ENCODE measurements at regions not wholly inside any gene's neighbourhood (a gene's known extent, or its start where the extent isn't known, plus 50 kb on each side); places are given as distances from the start of the nearest gene placed in this dataset.

DNA sequence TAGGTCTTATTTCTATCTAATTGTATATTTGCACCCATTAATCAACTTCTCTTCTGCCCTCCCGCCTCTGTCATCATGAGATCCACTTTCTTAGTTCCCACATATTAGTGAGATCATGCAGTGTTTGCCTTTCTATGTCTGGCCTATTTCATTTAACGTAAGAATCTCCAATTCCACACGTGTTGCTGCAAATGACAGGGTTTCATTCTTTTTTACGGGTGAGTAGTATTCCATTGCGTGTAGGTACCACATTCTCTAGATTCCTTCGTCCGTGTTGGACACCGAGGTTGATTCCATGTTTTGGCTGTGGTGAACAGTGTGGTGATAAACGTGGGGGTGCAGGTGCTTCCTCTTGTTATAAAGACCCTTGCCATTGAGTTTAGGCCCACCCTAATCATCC lies 64.7 kb upstream of the GSE1 start:
- peaks cover 45% of the 10 kb centered on the region for H3K4me1 ChIP-seq (ENCODE audit: control insufficient read depth, insufficient read depth, low read length)
- H3K27ac ChIP-seq (ENCODE audit: low read depth, low read length): no peak overlapping the region
- H3K9me3 ChIP-seq (ENCODE audit: control insufficient read depth, insufficient read depth, low read length): no peaks in the 10 kb centered on the region
- 96% methylated on average over 8 of the region's 9 CpGs for WGBS (ENCODE audit: insufficient coverage)
- no peak overlapping the region for H3K4me3 ChIP-seq (ENCODE audit: low read depth, low read length)
- DNase-seq (ENCODE audit: low read depth in 4 of 6, low spot score in 6 of 6): no peak
- no peaks in the 10 kb centered on the region for H3K27me3 ChIP-seq (ENCODE audit: control insufficient read depth, insufficient read depth, low read length)
- no peaks in the 10 kb centered on the region for H3K36me3 ChIP-seq (ENCODE audit: control insufficient read depth, insufficient read depth, low read length)

DNA sequence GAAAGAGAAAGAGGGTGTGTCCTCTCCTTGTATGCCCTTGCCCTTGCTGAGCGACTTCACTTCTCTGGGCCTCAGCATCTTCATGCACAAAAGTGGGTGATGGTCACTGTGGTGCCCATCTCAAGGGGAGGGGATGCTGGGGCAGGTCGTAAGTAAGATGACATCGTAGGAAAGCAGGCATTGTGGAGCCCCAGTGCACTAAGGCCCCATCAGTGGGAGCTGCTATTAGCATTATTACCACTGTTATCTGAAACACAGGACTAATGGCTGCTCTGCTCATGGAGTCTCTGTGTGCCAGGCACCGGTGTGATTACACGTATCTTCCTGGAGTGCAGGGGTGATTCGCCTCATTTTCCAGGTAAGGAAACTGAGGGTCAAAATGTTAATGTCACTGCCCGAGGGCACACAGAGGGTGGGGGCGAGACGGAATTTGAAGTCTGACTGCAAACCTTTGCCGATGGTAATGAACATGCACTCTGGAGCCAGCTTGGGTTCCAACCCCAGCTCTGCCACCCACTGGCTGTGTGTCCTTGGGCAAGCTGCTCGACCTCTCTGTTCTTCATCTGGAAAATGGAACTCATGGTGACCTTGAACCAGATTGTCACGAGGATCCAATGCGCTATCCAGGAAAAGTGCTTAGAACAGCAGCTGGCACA lies 63.2 kb upstream of the GSE1 start:
- WGBS (ENCODE audit: insufficient coverage): 79% methylated on average over 11 of the region's 13 CpGs
- no peak overlapping the region for H3K27ac ChIP-seq (ENCODE audit: low read depth, low read length)
- H3K9me3 ChIP-seq (ENCODE audit: control insufficient read depth, insufficient read depth, low read length): no peaks in the 10 kb centered on the region
- peaks cover 40% of the 10 kb centered on the region for H3K4me1 ChIP-seq (ENCODE audit: control insufficient read depth, insufficient read depth, low read length)
- H3K36me3 ChIP-seq (ENCODE audit: control insufficient read depth, insufficient read depth, low read length): no peaks in the 10 kb centered on the region
- no peaks in the 10 kb centered on the region for H3K27me3 ChIP-seq (ENCODE audit: control insufficient read depth, insufficient read depth, low read length)
- DNase-seq (ENCODE audit: low read depth in 4 of 6, low spot score in 6 of 6): no peak
- no peak overlapping the region for H3K4me3 ChIP-seq (ENCODE audit: low read depth, low read length)

DNA sequence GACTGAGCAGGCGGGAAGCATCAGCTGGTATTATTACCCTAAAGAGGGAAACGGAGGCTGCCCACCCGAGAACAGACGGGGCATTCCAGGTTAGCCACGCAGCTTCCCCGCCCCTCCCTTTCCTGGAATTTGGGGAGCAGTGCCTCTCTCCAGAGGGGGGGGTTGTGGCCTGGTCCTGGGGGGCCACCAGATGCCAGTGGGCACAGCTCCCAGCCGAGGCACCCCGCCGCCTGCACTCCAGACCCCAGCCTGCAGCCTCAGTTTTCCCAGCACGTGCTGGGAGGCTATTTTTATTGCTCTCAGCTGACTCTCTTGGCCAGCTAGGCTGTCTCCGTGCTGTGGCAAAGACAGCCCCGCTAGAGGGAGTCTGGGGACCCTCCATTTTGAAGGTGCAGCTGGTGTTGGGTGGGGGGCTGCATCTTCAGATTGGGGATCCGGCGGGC lies 62.7 kb upstream of the GSE1 start:
- Histone ChIP-seq H3K27ac (ENCODE audit: low read depth, low read length) (no peak overlapping the region), H3K27me3 (ENCODE audit: control insufficient read depth, insufficient read depth, low read length) (no peaks in the 10 kb centered on the region), H3K36me3 (ENCODE audit: control insufficient read depth, insufficient read depth, low read length) (no peaks in the 10 kb centered on the region), H3K4me3 (ENCODE audit: low read depth, low read length) (no peak overlapping the region), H3K4me1 (ENCODE audit: control insufficient read depth, insufficient read depth, low read length) (peaks cover 35% of the 10 kb centered on the region), H3K9me3 (ENCODE audit: control insufficient read depth, insufficient read depth, low read length) (no peaks in the 10 kb centered on the region)
- DNase-seq (ENCODE audit: low read depth in 4 of 6, low spot score in 6 of 6): peak in 2 of 6 donors; percentile 63 to 65
- 39% methylated on average over 12 of the region's 14 CpGs for WGBS (ENCODE audit: insufficient coverage)

DNA sequence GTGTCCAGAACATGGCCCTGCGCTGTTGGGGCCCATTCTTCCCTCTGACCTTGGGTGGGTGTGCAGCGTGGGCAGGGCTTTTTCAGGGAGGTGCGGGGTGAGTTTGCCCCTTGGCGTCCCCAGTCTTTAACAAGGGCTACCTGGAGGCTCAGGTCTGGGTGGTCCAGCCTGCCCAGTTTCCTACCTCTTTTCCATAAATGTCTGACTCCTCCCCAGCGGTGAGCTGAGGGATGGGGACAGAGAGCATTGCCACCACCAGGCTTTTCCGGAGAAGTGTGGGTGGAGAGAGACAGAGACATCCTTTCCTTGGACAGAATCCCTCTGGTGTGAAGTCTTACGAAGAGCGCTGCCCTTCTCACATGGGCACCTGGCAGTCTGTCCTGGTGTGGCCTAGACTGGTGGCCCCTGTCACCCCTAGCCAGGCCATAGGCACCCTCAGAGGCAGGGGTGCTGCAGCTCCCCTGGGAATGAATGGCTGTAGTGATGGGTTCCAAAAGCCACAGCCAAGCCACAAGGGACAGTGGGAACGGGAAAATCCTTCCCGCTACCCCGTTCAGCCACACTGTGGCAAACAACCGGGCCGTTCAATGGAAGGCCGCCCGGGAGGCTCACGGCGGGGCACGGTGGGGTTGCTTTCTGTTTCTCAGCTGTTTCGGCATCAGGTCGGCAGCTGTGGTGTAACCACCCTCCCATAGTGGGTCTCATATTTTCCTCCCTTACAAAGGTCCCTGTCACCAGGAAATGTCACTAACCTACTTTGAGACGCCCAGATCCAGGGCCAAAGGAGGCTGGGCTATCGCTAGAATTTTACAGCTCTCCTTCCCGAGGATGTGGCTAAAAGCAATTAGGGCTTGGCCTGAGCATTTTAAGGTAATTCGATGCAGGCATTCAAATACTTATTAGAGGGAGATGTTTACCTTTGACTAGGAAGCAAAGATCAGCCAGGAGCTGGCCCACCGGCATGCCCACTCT lies 61.9 kb upstream of the GSE1 start:
- Histone ChIP-seq H3K4me1 (ENCODE audit: control insufficient read depth, insufficient read depth, low read length) (peaks cover 41% of the 10 kb centered on the region), H3K27ac (ENCODE audit: low read depth, low read length) (no peak overlapping the region), H3K36me3 (ENCODE audit: control insufficient read depth, insufficient read depth, low read length) (no peaks in the 10 kb centered on the region), H3K27me3 (ENCODE audit: control insufficient read depth, insufficient read depth, low read length) (peaks cover 5% of the 10 kb centered on the region), H3K4me3 (ENCODE audit: low read depth, low read length) (no peak overlapping the region), H3K9me3 (ENCODE audit: control insufficient read depth, insufficient read depth, low read length) (no peaks in the 10 kb centered on the region)
- peak in 1 of 6 donors; percentile 60 for DNase-seq (ENCODE audit: low read depth in 4 of 6, low spot score in 6 of 6)
- 64% methylated on average over 11 of the region's 25 CpGs for WGBS (ENCODE audit: insufficient coverage)

DNA sequence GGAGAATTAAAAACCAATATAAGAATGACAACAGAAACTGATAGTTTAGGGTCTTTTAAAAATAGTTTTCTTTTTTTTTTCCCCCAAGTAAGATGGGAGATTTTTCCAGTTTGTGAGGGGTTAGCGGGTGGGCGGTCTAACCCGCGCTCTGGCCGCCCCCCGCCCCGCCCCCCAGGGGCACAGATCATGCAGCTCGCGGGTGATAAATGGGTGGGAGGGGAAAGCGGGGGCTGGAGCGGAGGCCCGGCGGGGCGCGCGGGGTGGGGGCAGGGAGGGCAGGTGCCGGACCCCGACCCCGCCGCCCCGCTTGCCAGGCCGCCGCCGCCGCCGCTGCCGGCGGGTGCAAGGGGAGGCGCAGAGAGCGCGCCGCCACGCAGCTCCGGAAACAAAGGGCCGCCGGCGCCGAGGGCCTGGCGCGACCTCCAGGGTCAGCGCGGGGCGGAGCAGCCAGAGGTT lies 60.1 kb upstream of the GSE1 start:
- H3K27me3 ChIP-seq (ENCODE audit: control insufficient read depth, insufficient read depth, low read length): peaks cover 12% of the 10 kb centered on the region
- H3K4me3 ChIP-seq (ENCODE audit: low read depth, low read length): peak overlapping the region; percentile 18
- WGBS (ENCODE audit: insufficient coverage): under 1% methylated on average over 37 of the region's 43 CpGs
- H3K27ac ChIP-seq (ENCODE audit: low read depth, low read length): no peak overlapping the region
- peaks cover 52% of the 10 kb centered on the region for H3K4me1 ChIP-seq (ENCODE audit: control insufficient read depth, insufficient read depth, low read length)
- H3K36me3 ChIP-seq (ENCODE audit: control insufficient read depth, insufficient read depth, low read length): no peaks in the 10 kb centered on the region
- H3K9me3 ChIP-seq (ENCODE audit: control insufficient read depth, insufficient read depth, low read length): no peaks in the 10 kb centered on the region
- DNase-seq (ENCODE audit: low read depth in 4 of 6, low spot score in 6 of 6): no peak

DNA sequence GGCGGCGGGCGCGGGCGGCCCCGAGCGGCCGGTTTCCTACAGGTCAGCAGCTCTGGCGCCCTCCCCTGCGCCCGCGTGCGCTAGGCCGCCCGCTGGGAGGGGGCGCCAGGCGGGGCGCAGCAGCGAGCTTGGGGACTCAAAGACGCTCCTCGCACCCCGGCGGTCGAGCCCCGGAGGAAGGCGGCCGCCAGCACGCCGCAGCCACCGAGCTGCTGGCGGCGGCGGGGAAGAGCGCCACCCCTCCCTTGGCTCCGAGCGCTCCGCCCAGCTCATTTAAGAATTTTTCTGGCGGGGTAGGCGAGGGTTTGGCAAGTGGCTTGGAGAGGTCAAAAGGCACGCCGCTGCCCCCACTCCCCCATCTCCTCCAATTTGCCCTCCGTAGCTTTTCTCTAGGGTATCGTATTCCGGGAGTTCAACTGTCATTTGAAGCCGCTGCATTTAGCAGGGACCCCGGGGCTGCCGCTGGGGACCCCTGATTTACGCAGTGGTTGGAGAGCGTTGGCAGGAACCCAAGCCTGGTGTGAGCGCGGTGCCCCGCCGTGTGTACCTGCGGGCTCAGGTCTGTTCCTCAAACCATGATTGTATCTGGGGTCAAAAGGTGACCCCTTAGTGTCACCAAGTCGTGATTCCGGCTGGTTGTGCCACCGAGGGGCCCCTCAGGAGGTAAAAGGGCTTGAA lies 59.5 kb upstream of the GSE1 start:
- Histone ChIP-seq H3K27me3 (ENCODE audit: control insufficient read depth, insufficient read depth, low read length) (peaks cover 13% of the 10 kb centered on the region), H3K4me3 (ENCODE audit: low read depth, low read length) (peak overlapping the region; percentile 74), H3K36me3 (ENCODE audit: control insufficient read depth, insufficient read depth, low read length) (no peaks in the 10 kb centered on the region), H3K9me3 (ENCODE audit: control insufficient read depth, insufficient read depth, low read length) (no peaks in the 10 kb centered on the region), H3K4me1 (ENCODE audit: control insufficient read depth, insufficient read depth, low read length) (peaks cover 52% of the 10 kb centered on the region), H3K27ac (ENCODE audit: low read depth, low read length) (peak overlapping the region; percentile 83)
- under 1% methylated on average over 55 of the region's 57 CpGs for WGBS (ENCODE audit: insufficient coverage)
- peak in 2 of 6 donors; percentile 79 to 81 for DNase-seq (ENCODE audit: low read depth in 4 of 6, low spot score in 6 of 6)

DNA sequence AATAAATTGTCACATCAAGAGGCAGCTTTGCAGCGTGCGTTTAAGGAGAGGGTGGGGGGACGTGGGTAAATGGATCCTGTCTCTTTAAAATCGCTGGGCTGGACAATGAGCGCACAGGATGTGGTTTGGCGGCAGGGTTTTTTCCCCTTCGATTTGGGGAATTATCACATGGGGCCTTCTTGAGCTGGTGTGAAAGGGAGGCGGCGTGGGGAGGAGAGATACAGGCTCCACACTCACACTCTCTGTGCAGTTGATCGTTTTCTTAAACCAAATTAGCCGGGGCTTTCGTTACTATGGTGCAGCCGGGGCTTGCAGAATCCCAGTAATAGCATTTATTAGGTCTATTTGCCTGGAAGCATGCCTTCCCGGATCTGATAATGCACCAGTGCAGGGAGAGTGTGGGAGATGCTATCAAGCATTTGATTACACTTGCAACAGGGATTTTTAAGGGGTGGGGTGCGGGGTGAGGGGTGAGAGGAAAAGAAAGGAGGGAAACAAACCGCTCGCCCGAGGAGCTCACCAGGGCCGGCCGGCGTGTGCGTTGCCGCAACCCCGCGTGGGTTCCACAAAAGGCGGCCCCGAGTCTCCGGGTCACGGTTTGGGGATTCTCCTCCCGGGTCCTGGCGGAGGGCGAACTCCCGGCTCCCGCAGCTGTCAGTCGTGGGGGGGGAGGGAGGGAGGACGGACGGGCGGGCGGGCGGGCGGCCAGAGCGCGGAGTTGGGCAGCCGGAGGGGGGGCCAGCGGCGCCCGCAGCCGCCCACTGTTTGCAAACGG lies 58.8 kb upstream of the GSE1 start:
- WGBS (ENCODE audit: insufficient coverage): 0% methylated on average over 33 of the region's 49 CpGs
- Histone ChIP-seq H3K4me1 (ENCODE audit: control insufficient read depth, insufficient read depth, low read length) (peaks cover 59% of the 10 kb centered on the region), H3K4me3 (ENCODE audit: low read depth, low read length) (peak overlapping the region; percentile 74), H3K27ac (ENCODE audit: low read depth, low read length) (peak overlapping the region; percentile 83), H3K27me3 (ENCODE audit: control insufficient read depth, insufficient read depth, low read length) (peaks cover 13% of the 10 kb centered on the region), H3K36me3 (ENCODE audit: control insufficient read depth, insufficient read depth, low read length) (no peaks in the 10 kb centered on the region), H3K9me3 (ENCODE audit: control insufficient read depth, insufficient read depth, low read length) (no peaks in the 10 kb centered on the region)
- peak in 3 of 6 donors; percentile 66 to 95 (median 91) for DNase-seq (ENCODE audit: low read depth in 4 of 6, low spot score in 6 of 6)

DNA sequence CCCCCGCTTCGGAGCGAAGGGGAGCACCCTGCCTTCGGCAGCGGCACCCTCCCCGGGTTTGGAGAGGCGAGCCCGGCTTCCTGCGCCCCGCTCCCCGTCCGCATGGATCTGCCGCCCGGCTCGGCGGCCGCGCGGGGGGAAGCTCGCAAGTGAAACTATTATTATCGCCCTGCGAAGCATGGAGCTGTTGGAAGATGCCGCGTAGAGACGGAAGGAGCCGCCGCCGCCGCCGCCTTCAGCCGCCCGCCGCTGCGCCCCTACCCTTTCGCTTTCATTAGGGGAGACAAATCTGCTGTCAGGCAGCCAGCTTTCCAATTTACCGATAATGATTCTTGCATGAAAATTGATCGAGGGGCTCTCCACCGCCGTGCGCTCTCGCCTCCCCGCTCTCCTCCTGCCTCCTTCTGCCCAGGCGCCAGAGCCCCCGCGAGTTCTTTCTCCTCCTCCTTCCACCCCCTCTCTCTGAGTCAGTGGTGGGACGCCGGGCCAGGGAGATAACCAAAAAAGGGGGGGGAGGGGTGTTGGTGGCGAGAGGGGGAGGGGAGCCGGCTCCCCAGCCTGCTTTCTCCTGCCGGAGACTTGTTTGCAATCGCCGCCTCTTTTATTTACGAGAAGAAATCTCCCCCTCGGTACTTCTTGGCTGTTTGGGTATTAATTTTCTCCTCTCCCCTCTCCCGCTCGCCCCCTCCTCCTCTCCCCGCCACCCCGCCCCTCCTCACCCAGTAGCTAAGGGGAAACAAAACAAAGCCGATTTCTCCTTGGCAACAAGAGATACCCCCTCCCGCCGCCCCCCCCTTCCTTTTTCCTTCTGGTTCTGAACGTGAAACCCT lies 58.0 kb upstream of the GSE1 start:
- H3K27me3 ChIP-seq (ENCODE audit: control insufficient read depth, insufficient read depth, low read length): peaks cover 13% of the 10 kb centered on the region
- WGBS (ENCODE audit: insufficient coverage): 0% methylated on average over 35 of the region's 62 CpGs
- H3K36me3 ChIP-seq (ENCODE audit: control insufficient read depth, insufficient read depth, low read length): no peaks in the 10 kb centered on the region
- H3K4me3 ChIP-seq (ENCODE audit: low read depth, low read length): peak overlapping the region; percentile 74
- H3K27ac ChIP-seq (ENCODE audit: low read depth, low read length): peak overlapping the region; percentile 80
- peaks cover 63% of the 10 kb centered on the region for H3K4me1 ChIP-seq (ENCODE audit: control insufficient read depth, insufficient read depth, low read length)
- DNase-seq (ENCODE audit: low read depth in 4 of 6, low spot score in 6 of 6): peak in 3 of 6 donors; percentile 60 to 94 (median 92)
- H3K9me3 ChIP-seq (ENCODE audit: control insufficient read depth, insufficient read depth, low read length): no peaks in the 10 kb centered on the region

All from spinal cord (tissue), 9 donors.